ENCODE measurements at regions not wholly inside any gene's neighbourhood (a gene's known extent, or its start where the extent isn't known, plus 50 kb on each side); places are given as distances from the start of the nearest gene placed in this dataset.

- Mint-ChIP-seq H3K4me1 (no peaks in the 10 kb centered on the region), H3K27me3 (peaks cover 8% of the 10 kb centered on the region), H3K36me3 (ENCODE audit: low read depth) (no peaks in the 10 kb centered on the region), H3K4me3 (no peak overlapping the region), H3K27ac (no peak overlapping the region), H3K9me3 (peaks cover 6% of the 10 kb centered on the region)
- ATAC-seq (ENCODE audit: low read depth) (no peak), DNase-seq (no peak)
- intact Hi-C loops (cut with micrococcal nuclease): no loop called here
- CTCF ChIA-PET: no interaction called here
- POLR2A ChIA-PET: no interaction called here
- TF ChIP-seq CTCF (IDR thresholded peaks at IDR 0.05): no peak
Observed at GRCh38 chr20:23286346-23286745, 64.2 kb upstream of the NXT1 start.

GRCh38 chr20:23285536-23285935, 65.1 kb upstream of the NXT1 start:
- no peak for DNase-seq
- H3K9me3 Mint-ChIP-seq: peaks cover 6% of the 10 kb centered on the region
- no peaks in the 10 kb centered on the region for H3K36me3 Mint-ChIP-seq (ENCODE audit: low read depth)
- no peak for TF ChIP-seq CTCF (IDR thresholded peaks at IDR 0.05)
- peaks cover 8% of the 10 kb centered on the region for H3K27me3 Mint-ChIP-seq
- ChIA-PET CTCF (interaction anchor here (0.7 kb wide), 1 partner anchor 724 kb away, joined by 3 read pairs; no protein-coding TSS in a partner anchor), POLR2A (no interaction called here)
- intact Hi-C loops (cut with micrococcal nuclease): no loop called here
- H3K27ac Mint-ChIP-seq: no peak overlapping the region
- H3K4me3 Mint-ChIP-seq: no peak overlapping the region
- no peak for ATAC-seq (ENCODE audit: low read depth)
- H3K4me1 Mint-ChIP-seq: no peaks in the 10 kb centered on the region

GRCh38 chr20:23284009-23284408, 66.6 kb upstream of the NXT1 start:
- no peak for TF ChIP-seq CTCF (IDR thresholded peaks at IDR 0.05)
- no peak overlapping the region for H3K4me3 Mint-ChIP-seq
- H3K27ac Mint-ChIP-seq: no peak overlapping the region
- CTCF ChIA-PET: no interaction called here
- intact Hi-C loops (cut with micrococcal nuclease): no loop called here
- no peaks in the 10 kb centered on the region for H3K36me3 Mint-ChIP-seq (ENCODE audit: low read depth)
- ATAC-seq (ENCODE audit: low read depth) (no peak), DNase-seq (no peak)
- H3K4me1 Mint-ChIP-seq: no peaks in the 10 kb centered on the region
- H3K9me3 Mint-ChIP-seq: peaks cover 6% of the 10 kb centered on the region
- POLR2A ChIA-PET: no interaction called here
- H3K27me3 Mint-ChIP-seq: peaks cover 8% of the 10 kb centered on the region

- H3K27ac Mint-ChIP-seq: no peak overlapping the region
- no peaks in the 10 kb centered on the region for H3K4me1 Mint-ChIP-seq
- CTCF ChIA-PET: no interaction called here
- intact Hi-C loops (cut with micrococcal nuclease): no loop called here
- no peak overlapping the region for H3K4me3 Mint-ChIP-seq
- no peaks in the 10 kb centered on the region for H3K36me3 Mint-ChIP-seq (ENCODE audit: low read depth)
- no peak for TF ChIP-seq CTCF (IDR thresholded peaks at IDR 0.05)
- ATAC-seq (ENCODE audit: low read depth) (no peak), DNase-seq (no peak)
- POLR2A ChIA-PET: no interaction called here
- H3K27me3 Mint-ChIP-seq: peaks cover 6% of the 10 kb centered on the region
- H3K9me3 Mint-ChIP-seq: peaks cover 6% of the 10 kb centered on the region
Observed at GRCh38 chr20:23283096-23283850, 67.3 kb upstream of the NXT1 start.

- CTCF ChIA-PET: no interaction called here
- no peak overlapping the region for H3K4me3 Mint-ChIP-seq
- no peak for TF ChIP-seq CTCF (IDR thresholded peaks at IDR 0.05)
- no peaks in the 10 kb centered on the region for H3K36me3 Mint-ChIP-seq (ENCODE audit: low read depth)
- H3K27ac Mint-ChIP-seq: no peak overlapping the region
- intact Hi-C loops (cut with micrococcal nuclease): no loop called here
- no peaks in the 10 kb centered on the region for H3K4me1 Mint-ChIP-seq
- peaks cover 6% of the 10 kb centered on the region for H3K9me3 Mint-ChIP-seq
- peaks cover 6% of the 10 kb centered on the region for H3K27me3 Mint-ChIP-seq
- POLR2A ChIA-PET: no interaction called here
- DNase-seq (no peak), ATAC-seq (ENCODE audit: low read depth) (no peak)
Observed at GRCh38 chr20:23282546-23282945, 68.0 kb upstream of the NXT1 start.
